PC-9 (cell line): ENCODE measurements at regions not wholly inside any gene's neighbourhood (a gene's known extent, or its start where the extent isn't known, plus 50 kb on each side); places are given as distances from the start of the nearest gene placed in this dataset.

Experiments used
- CTCF ChIP-seq: fragments of 200-600 bp; sonication (generic); conservative IDR thresholded peaks from 2 replicates; pipeline ENCODE4 v1.6.1; 2017; ENCODE audit warnings: mixed run types, antibody characterized with exemption, mild to moderate bottlenecking, moderate library complexity
- EZH2 ChIP-seq: fragments of 200-600 bp; sonication (generic); IDR thresholded peaks from 2 replicates; pipeline ENCODE4 v1.8.0; 2017; ENCODE audit warnings: antibody characterized with exemption, low read depth

DNA sequence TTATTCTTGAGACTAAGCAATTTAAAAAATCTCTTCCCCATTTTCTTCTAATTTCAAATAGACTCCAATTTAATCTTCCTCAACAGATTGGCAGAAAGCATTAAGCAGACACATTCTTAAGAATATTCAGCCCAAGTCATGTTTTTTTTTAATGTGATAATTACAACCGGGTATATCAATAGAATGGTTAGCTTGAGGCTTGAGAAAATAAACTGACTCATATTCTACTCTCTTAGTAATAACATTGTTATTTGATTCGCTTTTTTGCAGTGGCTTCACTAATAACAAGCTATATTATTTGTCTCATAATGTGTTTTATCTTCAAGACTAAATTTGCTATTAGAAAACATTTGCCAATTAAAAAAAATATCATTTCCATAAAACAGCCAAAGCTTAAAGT, 488.6 kb upstream of the RGS18 start:
- no peak for TF ChIP-seq CTCF
- TF ChIP-seq EZH2: no peak
